ENCODE measurements at regions not wholly inside any gene's neighbourhood (a gene's known extent, or its start where the extent isn't known, plus 50 kb on each side); places are given as distances from the start of the nearest gene placed in this dataset.
"Not testable (repeated sequence)": the region's sequence is repeated elsewhere in the genome, so short reads cannot be mapped to it uniquely, and the experiment has no call there.

GRCh38 chr4:167885872-167886271 lies 206.5 kb upstream of the ANXA10 start:
- H3K4me3 ChIP-seq (replicated peaks; ENCODE audit: low read depth, low read length), result no peak overlapping the region
- no peak for TF ChIP-seq CTCF (IDR thresholded peaks at IDR 0.05; ENCODE audit: insufficient read depth, low read length, poor library complexity, severe bottlenecking)
- no peak for DNase-seq (ENCODE audit: extremely low read depth, insufficient read length)
- no peaks in the 10 kb centered on the region for H3K27me3 ChIP-seq (replicated peaks; ENCODE audit: control insufficient read depth, insufficient read depth, low read length)
- no peaks in the 10 kb centered on the region for H3K36me3 ChIP-seq (ENCODE audit: control insufficient read depth, insufficient read depth, low read length)

GRCh38 chr4:167887726-167888125 lies 204.6 kb upstream of the ANXA10 start:
- no peak overlapping the region for H3K4me3 ChIP-seq (replicated peaks; ENCODE audit: low read depth, low read length)
- H3K27me3 ChIP-seq (replicated peaks; ENCODE audit: control insufficient read depth, insufficient read depth, low read length), result no peaks in the 10 kb centered on the region
- no peak for DNase-seq (ENCODE audit: extremely low read depth, insufficient read length)
- H3K36me3 ChIP-seq (ENCODE audit: control insufficient read depth, insufficient read depth, low read length), result no peaks in the 10 kb centered on the region
- no peak for TF ChIP-seq CTCF (IDR thresholded peaks at IDR 0.05; ENCODE audit: insufficient read depth, low read length, poor library complexity, severe bottlenecking)

DNA sequence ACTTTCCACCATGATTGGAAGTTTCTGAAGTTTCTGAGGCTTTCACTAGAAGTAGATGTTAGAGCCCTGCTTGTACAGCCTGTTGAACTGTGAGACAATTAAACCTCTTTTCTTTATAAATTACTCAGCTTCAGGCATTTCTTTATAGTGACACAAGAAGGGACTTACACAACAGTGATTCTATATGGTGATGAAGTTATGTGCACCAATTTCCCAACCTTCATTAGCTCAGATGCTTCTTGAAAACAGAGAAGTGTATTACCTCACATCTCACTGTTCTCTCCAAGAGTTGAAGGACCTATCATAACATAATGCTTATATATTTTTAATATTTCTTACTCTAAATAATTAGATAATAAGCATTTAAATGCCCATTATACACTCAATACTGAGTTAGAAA lies 202.1 kb upstream of the ANXA10 start:
- H3K36me3 ChIP-seq (ENCODE audit: control insufficient read depth, insufficient read depth, low read length), result no peaks in the 10 kb centered on the region
- no peaks in the 10 kb centered on the region for H3K27me3 ChIP-seq (replicated peaks; ENCODE audit: control insufficient read depth, insufficient read depth, low read length)
- no peak for TF ChIP-seq CTCF (IDR thresholded peaks at IDR 0.05; ENCODE audit: insufficient read depth, low read length, poor library complexity, severe bottlenecking)
- no peak for DNase-seq (ENCODE audit: extremely low read depth, insufficient read length)
- no peak overlapping the region for H3K4me3 ChIP-seq (replicated peaks; ENCODE audit: low read depth, low read length)

DNA sequence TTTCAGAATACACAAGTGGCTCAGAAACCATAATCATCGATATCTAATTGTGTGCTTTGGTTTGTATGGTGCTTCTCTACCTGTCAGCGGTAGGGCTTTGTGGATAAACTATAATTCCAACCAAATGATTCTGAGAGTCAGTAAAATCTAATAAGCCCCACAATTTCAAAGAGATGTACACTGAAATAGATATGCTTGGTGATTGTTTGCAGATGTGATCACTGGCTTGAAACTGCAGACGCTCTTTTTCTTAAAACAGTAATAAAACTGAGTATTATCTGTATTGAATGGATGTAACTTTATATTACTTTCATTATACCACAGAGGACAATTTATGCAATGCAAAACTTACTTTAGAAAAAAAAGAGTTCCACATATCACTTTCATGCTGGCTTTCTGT lies 198.8 kb upstream of the ANXA10 start:
- no peak for TF ChIP-seq CTCF (IDR thresholded peaks at IDR 0.05; ENCODE audit: insufficient read depth, low read length, poor library complexity, severe bottlenecking)
- Histone ChIP-seq H3K36me3 (ENCODE audit: control insufficient read depth, insufficient read depth, low read length) (no peaks in the 10 kb centered on the region), H3K4me3 (replicated peaks; ENCODE audit: low read depth, low read length) (no peak overlapping the region), H3K27me3 (replicated peaks; ENCODE audit: control insufficient read depth, insufficient read depth, low read length) (no peaks in the 10 kb centered on the region)
- no peak for DNase-seq (ENCODE audit: extremely low read depth, insufficient read length)

- not testable (repeated sequence) for H3K36me3 ChIP-seq (ENCODE audit: control insufficient read depth, insufficient read depth, low read length); H3K27me3 ChIP-seq (replicated peaks; ENCODE audit: control insufficient read depth, insufficient read depth, low read length); H3K4me3 ChIP-seq (replicated peaks; ENCODE audit: low read depth, low read length); DNase-seq (ENCODE audit: extremely low read depth, insufficient read length)
These were observed 196.1 kb upstream of the ANXA10 start for GRCh38 chr4:167896260-167896659.

DNA sequence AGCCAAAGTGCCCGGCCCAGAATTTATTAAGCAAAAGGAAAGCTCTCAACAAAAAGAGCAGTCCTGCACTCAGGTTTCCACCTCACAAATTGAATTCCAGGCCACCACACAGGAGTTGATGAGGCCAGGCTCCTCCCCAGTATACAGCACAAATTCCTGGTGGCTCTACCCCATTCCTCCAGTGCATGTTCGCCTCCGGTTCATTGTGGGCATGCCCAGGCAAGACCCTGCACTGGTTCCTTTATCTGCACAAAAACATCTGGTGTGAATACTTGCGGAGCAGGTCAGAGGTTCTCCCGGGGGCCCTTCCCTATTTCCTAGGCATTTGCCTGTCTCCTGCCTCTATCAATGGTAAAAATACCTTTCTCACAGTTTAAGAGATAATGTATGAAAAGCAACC lies 195.2 kb upstream of the ANXA10 start:
- no peak overlapping the region for H3K4me3 ChIP-seq (replicated peaks; ENCODE audit: low read depth, low read length)
- no peaks in the 10 kb centered on the region for H3K27me3 ChIP-seq (replicated peaks; ENCODE audit: control insufficient read depth, insufficient read depth, low read length)
- DNase-seq (ENCODE audit: extremely low read depth, insufficient read length), result no peak
- H3K36me3 ChIP-seq (ENCODE audit: control insufficient read depth, insufficient read depth, low read length), result no peaks in the 10 kb centered on the region
- TF ChIP-seq CTCF (IDR thresholded peaks at IDR 0.05; ENCODE audit: insufficient read depth, low read length, poor library complexity, severe bottlenecking), result no peak

Measured in GM06990 (cell line).